GM18907 (cell line): ENCODE measurements at regions not wholly inside any gene's neighbourhood (a gene's known extent, or its start where the extent isn't known, plus 50 kb on each side); places are given as distances from the start of the nearest gene placed in this dataset.
A peak's percentile ranks its signal among the peaks of the same experiment; 100 is the strongest.

Experiments
- ATAC-seq: cut with Tn5 transposase; IDR thresholded peaks from one replicate; pipeline ENCODE4 v1.9.1; 2021; ENCODE audit warnings: mild to moderate bottlenecking, moderate library complexity; ENCODE audit not compliant: unreplicated experiment

- ATAC-seq = no peak
Measured at GRCh38 chr20:24773168-24773567, 175.9 kb upstream of the CST7 start.

DNA sequence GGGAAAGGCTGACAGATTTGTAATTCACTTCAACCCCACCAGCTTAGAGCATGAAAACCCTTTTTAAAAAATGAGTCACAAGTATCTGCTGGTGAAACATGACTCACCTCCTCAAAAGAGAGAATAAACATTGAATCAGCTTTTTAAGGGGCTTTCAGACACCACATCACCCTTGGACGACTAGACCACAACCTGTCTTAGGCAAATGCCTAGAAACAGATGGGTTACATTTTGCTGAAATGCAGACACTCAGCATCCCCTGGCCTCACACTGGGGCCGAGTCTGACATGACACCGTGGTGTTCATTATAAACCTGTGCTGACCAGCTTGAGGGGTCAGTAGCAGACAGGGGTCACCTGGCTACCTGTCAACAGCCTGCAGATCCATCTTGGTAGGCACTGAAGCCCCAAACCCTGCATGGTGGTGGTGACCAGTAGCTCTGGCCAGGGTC, 175.3 kb upstream of the CST7 start:
- ATAC-seq = peak; percentile 84

- no peak for ATAC-seq
Measured at GRCh38 chr20:24775966-24776365, 173.1 kb upstream of the CST7 start.

DNA sequence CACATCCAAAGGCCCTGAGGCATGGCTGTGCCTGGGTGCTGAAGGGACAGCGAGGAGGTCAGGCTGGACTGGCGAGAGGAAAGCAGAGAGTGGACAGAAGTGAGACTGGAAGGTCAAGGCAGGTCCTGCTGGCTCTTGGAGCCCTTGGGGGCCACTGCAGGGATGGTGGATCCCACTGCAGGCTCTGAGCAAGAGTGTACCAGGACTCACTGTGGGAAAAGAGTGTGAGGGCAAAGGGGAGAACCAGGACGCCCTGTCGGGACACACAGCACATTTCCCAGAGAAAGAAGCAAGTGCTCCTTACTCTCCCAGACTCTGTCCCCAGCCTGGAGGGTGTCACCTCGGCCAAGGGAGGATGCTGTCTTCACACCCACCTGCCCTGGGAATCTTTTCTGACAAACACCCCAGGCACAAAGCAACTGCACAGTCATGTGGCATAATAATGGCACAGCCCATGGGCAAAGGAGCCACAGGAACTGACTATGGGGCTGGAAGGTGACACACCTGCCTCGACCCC, 172.3 kb upstream of the CST7 start:
- no peak for ATAC-seq

GRCh38 chr20:24777746-24778145, 171.3 kb upstream of the CST7 start:
- ATAC-seq = no peak

GRCh38 chr20:24778585-24779031, 170.5 kb upstream of the CST7 start:
- no peak for ATAC-seq

GRCh38 chr20:24779131-24779530, 169.9 kb upstream of the CST7 start:
- no peak for ATAC-seq

- no peak for ATAC-seq
Measured at GRCh38 chr20:24779946-24780345, 169.1 kb upstream of the CST7 start.

- ATAC-seq = no peak
Measured at GRCh38 chr20:24780674-24781417, 168.2 kb upstream of the CST7 start.

DNA sequence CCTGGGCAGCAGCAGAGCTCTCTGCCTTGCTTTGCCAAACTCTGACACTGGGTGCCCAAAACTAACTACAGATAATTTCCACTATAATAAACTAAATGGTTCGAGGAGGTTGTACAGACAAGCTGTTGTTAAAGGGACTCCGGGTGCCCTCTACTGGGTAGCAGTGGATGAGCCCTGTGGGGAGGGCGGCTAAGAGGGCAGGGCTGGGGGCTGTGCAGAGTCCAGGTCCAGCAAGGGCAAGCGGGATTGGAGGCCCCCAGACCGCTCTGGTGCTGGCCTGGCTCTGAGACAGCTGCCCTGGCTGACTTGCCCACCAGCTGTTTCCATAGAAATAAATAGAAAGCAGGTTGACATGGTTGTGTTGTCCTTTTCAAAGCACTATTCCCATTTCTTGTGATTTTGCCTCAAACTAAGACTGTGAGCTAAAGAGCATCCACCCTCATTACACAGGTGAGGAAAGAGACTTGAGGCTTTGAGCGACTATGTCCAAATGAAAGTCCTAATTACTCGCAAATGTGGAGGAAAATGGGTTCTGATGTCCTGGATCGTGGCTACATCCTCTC, 167.6 kb upstream of the CST7 start:
- peak; percentile 38 for ATAC-seq

DNA sequence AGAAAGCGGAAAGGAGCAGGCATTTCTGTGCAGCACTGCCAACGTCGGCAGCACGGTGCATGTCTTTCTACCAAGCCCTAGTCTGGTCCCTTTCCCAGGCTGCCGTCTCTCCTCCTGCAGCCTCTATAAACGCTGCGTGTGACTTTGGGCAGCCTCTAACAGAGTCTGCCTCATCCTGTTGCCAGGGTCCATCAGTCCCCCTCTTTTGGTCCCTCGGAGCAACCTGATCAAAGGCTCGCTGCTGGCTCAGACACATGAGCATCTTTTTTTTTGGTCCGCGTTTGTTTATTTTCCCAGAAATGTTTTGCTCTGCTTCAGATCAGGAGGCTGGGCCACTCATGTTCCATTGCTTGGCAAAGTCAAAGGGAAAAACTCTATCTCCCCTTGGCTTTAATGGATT, 166.8 kb upstream of the CST7 start:
- ATAC-seq = no peak

DNA sequence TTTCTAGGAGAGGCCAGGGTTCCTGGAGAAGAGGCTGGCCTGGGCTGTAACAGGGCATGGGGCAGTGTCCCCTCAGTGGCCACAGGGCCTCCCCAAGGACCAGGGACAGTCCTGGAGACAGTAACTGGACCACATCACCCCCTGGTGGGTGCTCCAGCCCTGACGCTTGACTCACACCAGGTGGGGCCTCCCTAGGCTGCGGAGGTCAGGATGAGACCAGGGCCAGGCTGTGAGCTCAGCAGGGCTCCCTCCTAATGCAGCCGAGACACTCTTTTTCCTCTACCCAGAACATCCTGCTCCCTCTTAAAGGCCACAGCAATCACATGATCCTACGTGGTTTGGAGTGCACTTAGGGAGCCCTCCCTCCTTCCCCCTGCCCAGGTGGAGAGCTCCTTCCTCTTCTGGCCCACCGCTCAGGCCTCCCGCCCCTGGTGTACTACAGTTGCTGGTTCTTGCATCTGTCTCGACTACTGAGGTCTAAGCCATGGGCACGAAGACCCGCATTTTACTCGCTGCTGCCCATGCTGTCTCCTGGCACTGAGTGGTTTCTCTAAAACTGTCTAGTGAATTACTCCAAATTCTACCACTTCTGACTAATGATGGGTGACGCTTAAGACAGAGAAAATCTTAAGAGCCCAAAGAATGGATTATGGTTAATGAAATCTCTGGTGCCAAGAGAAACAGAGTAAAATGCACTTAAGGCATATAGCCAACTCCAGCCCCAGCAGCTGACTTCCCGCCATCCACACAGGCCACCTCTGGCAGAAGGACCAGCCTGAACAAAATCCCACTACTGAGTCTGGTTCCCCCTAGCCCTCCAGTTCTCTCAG, 166.1 kb upstream of the CST7 start:
- no peak for ATAC-seq

DNA sequence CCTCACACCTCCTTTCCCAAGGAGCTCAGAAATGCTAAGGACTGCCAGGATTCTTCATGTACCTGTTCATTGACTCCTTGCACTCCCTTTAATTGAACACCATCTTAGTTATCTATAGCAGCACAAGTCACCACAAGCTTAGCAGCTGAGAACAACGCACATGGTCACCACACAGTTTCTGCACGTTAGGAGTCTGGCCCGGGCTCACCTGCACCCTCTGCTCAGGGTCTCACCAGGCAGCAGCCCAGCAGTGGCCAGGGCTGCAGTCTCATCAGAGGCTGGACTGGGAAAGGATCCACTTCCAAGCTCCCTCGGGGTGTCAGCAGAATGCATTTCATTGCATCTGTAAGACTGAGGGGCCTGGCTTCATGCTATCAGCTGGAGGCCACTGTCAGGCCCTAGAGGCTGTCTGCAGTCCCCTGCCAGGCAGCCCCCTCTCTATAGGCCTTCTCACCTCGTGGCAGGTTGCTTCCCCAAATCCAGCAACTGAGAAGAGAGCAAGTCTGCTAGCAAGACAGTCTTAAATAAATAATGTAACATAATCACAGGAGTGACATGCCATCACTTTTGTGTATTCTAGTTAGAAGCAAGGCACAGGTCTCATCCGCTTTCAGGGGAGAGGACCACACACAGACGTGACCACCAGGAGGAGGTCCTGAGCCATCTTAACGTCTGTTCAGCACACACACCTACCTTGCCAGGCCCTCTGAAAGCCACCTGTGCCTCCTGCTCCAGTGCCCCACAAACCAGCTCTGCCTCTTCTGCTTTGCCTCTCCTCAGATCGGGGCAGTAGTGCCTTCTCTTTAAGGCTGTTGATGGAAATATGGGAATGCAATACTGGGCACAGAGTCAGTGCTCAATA, 165.2 kb upstream of the CST7 start:
- peak; percentile 65 for ATAC-seq

DNA sequence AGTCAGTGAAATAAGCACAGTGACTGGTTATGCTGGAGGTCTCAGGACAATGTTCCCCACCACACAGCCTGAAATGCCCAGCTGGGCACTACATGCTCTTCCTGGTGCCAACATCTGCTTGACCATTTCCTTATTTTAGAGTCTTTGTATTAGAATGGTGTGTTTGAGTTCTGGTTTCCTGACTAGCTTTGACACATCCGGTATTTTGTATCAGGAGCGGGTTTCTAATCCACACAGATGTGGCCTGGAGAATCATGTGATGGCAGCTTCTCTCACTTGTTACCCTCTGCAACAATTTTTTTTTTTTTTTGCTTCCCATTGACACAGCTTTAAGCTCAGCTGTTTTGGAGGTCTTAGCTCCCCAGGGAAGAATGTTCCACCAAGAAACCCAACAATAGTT, 164.5 kb upstream of the CST7 start:
- ATAC-seq = no peak

DNA sequence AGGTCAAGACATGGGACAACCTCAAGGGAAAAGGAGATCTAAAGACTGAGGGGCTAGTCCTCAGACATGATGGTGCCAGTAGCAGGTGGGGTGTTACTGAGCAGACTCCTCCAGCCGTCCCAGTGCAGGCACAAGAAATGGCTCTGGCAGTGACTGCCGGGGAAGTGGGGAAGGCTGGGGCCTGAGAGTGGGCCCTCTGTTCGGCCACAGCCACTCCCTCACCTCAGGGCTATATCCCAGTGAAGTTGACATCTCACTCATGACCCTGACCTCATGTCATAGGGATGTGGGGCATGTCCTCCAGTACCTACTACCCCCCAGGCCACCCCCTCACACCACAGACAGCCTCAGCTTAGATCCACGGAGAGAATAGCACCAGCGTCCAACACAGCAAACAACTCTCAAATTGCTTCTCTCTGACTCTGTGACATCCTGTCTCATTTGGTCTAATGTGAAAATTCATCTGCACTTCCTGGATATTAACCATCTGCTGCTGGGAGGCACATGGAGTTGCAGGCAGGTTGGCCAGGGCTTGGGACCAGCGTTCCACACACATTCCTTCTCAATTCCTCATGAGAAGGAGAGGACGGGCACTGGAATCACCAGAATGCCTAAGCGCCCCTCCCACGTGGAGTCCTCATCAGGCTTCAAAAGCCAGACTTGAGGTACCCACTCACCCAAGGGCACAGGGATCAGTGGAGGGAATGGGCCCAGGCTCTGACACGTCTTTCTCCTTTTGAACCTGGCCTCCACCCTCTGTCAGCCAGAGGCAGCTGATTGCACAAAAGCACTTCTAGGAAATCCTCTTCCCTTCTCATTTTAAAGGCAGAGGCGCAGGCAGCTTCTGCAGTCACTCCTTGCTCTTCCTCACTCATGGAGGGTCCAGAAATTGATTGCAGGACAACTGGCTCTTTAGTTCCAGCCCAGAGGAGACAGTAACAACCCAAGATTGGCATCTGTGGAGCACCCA, 163.6 kb upstream of the CST7 start:
- ATAC-seq = no peak

DNA sequence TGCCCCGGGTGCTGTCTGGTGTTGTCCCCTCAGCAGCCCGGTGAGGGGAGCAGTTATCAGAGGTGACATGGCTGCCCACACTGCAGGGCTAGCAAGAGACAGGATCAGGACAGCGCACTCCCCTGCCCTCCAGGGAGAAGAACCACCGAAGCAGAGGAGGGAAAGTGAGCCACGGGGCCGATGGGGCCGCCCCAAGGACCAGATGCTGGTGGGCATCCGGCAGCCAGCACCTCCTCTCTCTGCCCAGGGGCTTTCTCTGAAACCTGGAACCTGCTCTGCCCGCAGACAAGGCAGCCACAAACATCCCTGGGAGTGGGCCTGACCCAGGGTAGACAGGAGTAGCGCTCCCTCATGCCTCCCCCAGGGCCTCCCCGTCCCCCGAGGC, 163.0 kb upstream of the CST7 start:
- ATAC-seq = no peak

DNA sequence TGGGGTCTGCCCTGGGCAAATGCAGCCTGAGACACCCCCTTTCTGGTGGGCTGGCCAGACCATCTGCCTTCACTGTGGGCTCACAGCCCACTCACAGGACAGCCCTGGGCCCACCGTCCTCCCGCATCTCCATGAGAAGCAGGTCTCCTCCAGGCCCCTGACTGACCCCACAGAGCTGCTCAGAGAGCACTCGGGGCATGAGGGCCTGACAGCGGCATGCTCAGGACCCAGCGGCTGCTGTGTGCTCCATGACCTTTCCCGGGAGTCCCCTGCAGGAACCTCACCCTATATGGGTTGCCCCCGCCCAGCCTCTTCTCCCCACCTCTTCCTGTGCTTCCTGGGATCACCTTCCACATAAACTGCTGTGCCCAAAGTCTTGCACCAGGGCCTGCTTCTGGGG, 162.4 kb upstream of the CST7 start:
- ATAC-seq = no peak

DNA sequence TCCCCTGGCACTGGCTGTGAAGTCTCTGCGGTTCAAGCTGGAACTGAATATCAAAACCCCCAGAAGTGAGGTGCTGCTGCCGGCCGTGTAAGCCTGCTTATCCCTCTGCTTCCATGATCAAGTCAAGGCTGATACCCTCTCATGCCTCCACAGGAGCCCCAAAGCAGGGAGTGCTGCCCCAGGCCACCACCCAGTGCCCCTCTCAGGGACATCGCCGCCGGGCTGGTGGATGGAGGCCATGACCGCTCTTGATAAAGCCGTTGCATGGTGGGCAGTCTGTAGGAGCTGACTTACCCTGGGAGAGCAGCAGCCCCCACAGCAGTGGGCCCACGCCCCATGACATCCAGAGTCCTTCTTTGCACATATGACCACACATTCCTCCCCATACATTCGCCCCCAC, 162.0 kb upstream of the CST7 start:
- no peak for ATAC-seq

DNA sequence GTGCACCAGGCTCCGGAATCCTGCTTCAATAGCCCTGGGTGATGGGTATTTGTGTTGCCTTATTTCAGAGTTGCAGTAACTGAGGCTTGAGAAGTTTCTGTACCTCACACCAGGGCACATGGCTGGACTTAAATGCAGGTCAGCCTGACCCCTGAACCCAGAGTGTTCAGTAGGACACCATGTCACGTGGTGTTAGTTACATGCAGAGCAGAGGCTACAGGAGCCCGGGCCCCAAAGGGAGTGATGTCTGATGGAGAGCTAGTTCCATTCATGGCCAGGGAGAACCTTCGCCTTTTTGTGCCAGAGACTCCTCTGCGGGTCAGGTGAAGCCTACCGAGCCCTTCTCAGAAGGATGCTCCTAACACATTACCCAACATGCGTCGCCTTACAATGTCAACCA, 161.4 kb upstream of the CST7 start:
- no peak for ATAC-seq

- no peak for ATAC-seq
Measured at GRCh38 chr20:24789877-24790276, 159.2 kb upstream of the CST7 start.
